ENCODE measurements at regions not wholly inside any gene's neighbourhood (a gene's known extent, or its start where the extent isn't known, plus 50 kb on each side); places are given as distances from the start of the nearest gene placed in this dataset.

DNA sequence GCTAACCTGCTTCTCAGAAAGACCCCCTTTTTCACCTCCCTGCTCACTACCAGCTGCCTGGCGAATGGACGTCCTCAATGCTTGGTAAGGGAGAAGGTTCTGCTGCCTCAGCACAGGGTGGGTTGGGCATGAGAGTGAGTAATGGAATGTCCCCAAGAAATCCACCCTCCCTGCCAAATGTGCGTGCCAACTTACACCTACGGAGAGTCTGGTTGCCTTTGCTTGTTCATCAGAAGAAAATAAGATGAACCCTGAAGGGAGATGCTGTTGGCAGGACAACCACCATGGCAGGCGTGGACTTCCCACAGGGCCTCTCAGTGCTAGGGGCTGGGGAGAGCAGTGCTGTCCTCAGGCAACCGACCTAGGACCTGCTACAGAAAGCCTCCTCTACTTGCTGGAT, 106.0 kb downstream of the XCL2 start:
- TF ChIP-seq ZNF530 (CRISPR knock-in tag; IDR thresholded peaks at IDR 0.05; ENCODE audit: low read depth) (no peak), POLR2A (IDR thresholded peaks at IDR 0.05; ENCODE audit: insufficient read depth in 1 of 2, low read depth in 2 of 2, low read length in 2 of 2) (no peak), EZH2 (conservative IDR thresholded peaks at IDR 0.05; ENCODE audit: low read depth, low read length) (no peak), MAZ (IDR thresholded peaks at IDR 0.05; ENCODE audit: borderline replicate concordance, low read depth, low read length) (no peak), MAZ (CRISPR knock-in tag; IDR thresholded peaks at IDR 0.05; ENCODE audit: low read depth) (no peak), HOXA7 (CRISPR knock-in tag; IDR thresholded peaks at IDR 0.05) (no peak), ZNF274 (CRISPR knock-in tag; IDR thresholded peaks at IDR 0.05) (no peak), ZNF138 (CRISPR knock-in tag; IDR thresholded peaks at IDR 0.05; ENCODE audit: low read depth) (no peak), ELF4 (CRISPR knock-in tag; IDR thresholded peaks at IDR 0.05; ENCODE audit: borderline replicate concordance) (no peak), JARID2 (CRISPR knock-in tag; IDR thresholded peaks at IDR 0.05; ENCODE audit: insufficient replicate concordance) (no peak)
- TF ChIP-seq, protein P1, sequence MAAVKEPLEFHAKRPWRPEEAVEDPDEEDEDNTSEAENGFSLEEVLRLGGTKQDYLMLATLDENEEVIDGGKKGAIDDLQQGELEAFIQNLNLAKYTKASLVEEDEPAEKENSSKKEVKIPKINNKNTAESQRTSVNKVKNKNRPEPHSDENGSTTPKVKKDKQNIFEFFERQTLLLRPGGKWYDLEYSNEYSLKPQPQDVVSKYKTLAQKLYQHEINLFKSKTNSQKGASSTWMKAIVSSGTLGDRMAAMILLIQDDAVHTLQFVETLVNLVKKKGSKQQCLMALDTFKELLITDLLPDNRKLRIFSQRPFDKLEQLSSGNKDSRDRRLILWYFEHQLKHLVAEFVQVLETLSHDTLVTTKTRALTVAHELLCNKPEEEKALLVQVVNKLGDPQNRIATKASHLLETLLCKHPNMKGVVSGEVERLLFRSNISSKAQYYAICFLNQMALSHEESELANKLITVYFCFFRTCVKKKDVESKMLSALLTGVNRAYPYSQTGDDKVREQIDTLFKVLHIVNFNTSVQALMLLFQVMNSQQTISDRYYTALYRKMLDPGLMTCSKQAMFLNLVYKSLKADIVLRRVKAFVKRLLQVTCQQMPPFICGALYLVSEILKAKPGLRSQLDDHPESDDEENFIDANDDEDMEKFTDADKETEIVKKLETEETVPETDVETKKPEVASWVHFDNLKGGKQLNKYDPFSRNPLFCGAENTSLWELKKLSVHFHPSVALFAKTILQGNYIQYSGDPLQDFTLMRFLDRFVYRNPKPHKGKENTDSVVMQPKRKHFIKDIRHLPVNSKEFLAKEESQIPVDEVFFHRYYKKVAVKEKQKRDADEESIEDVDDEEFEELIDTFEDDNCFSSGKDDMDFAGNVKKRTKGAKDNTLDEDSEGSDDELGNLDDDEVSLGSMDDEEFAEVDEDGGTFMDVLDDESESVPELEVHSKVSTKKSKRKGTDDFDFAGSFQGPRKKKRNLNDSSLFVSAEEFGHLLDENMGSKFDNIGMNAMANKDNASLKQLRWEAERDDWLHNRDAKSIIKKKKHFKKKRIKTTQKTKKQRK (IDR thresholded peaks at IDR 0.05; ENCODE audit: low read length): no peak
- TF ChIP-seq, protein P2, sequence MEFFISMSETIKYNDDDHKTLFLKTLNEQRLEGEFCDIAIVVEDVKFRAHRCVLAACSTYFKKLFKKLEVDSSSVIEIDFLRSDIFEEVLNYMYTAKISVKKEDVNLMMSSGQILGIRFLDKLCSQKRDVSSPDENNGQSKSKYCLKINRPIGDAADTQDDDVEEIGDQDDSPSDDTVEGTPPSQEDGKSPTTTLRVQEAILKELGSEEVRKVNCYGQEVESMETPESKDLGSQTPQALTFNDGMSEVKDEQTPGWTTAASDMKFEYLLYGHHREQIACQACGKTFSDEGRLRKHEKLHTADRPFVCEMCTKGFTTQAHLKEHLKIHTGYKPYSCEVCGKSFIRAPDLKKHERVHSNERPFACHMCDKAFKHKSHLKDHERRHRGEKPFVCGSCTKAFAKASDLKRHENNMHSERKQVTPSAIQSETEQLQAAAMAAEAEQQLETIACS (CRISPR knock-in tag; IDR thresholded peaks at IDR 0.05): no peak
- TF ChIP-seq, protein P3, sequence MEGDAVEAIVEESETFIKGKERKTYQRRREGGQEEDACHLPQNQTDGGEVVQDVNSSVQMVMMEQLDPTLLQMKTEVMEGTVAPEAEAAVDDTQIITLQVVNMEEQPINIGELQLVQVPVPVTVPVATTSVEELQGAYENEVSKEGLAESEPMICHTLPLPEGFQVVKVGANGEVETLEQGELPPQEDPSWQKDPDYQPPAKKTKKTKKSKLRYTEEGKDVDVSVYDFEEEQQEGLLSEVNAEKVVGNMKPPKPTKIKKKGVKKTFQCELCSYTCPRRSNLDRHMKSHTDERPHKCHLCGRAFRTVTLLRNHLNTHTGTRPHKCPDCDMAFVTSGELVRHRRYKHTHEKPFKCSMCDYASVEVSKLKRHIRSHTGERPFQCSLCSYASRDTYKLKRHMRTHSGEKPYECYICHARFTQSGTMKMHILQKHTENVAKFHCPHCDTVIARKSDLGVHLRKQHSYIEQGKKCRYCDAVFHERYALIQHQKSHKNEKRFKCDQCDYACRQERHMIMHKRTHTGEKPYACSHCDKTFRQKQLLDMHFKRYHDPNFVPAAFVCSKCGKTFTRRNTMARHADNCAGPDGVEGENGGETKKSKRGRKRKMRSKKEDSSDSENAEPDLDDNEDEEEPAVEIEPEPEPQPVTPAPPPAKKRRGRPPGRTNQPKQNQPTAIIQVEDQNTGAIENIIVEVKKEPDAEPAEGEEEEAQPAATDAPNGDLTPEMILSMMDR (CRISPR knock-in tag; IDR thresholded peaks at IDR 0.05): no peak
- TF ChIP-seq, protein P4, sequence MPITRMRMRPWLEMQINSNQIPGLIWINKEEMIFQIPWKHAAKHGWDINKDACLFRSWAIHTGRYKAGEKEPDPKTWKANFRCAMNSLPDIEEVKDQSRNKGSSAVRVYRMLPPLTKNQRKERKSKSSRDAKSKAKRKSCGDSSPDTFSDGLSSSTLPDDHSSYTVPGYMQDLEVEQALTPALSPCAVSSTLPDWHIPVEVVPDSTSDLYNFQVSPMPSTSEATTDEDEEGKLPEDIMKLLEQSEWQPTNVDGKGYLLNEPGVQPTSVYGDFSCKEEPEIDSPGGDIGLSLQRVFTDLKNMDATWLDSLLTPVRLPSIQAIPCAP (CRISPR knock-in tag; IDR thresholded peaks at IDR 0.05; ENCODE audit: low read depth): no peak
